Activated naive CD4-positive, alpha-beta T cell treated with Interleukin-2 at 50 U/mL for 16 hours (primary cell): ENCODE measurements at regions not wholly inside any gene's neighbourhood (a gene's known extent, or its start where the extent isn't known, plus 50 kb on each side); places are given as distances from the start of the nearest gene placed in this dataset.

Source experiments
- DNase-seq: peaks from one replicate; pipeline ENCODE4 v3.0.0-alpha.2; 2020

DNA sequence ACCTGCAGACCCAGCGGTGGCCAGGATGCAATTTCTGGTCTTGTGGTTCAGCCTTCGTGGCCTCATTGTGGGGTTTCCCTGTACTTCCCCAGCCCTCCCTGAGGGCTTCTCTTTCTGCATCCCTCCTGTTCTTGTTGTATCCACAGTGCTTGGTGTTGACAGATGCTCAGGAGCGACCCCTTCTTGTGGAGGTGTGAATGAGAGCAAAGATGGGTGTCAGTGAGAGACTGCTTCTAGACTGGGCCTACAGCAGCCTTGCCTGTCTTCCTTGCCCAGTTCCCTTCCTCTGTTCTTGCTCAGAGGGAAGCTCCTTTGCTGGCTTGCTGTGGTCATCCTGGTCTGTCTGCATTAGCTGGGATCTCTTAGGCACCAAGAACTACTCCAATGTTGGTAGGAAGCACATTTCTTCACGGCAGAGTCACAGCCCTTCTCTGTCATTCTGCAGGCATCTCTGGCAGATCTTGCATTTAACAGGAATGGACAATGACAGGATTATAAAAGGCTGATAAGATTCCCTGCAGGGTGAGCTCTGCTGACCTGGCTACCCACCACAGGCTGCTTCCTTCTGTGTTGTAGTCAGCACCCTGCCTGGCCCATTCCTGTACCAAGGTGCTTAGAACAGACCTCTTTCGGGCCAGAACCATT, 317.8 kb upstream of the C2CD4B start:
- DNase-seq: no peak

DNA sequence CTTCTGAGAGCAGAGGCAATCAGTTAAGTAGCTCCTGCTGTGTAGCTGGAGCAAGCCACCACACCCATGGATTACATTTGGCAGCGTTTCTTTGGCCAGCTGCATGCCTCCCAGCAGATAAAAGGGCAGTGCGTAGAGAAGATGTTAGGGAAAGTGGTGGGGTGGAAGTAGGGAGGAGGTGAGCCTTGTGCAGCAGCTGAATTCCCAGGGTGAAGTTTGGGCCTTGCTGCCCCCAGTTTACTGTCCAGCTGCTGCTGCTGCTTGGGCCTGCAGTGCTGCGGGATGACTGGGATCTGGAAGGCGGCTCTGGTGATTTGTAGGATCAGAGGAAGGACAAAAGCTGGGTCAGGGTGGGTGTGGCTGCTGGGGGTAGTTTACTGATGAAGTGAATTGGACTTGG, 318.7 kb upstream of the C2CD4B start:
- no peak for DNase-seq

DNA sequence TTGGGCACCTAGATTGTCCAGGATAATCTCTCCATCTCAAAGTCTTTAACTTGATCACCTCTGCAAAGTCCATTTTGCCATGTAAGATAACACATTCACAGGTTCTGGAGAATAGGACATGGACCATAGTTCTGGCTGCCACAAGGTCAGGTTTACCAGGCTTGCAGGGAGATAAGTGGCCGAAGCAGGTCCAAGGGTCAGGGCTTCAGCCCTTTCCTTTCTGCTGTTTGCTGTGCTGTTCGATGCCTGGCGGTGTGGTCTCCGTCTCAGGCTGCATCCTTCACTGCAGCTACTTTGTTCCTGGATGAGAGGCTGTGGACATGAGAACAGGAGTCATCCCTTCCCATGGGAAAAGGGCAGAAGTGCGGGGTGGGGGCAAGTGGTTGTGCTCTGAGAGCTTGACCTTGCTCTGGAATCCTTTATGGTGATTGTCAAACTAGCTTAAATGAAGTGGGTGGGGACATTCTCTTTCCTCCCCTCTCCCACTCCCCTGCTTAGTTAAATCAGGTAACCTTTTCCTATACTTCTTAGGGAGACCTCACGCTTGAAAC, 320.2 kb upstream of the C2CD4B start:
- DNase-seq: no peak

DNA sequence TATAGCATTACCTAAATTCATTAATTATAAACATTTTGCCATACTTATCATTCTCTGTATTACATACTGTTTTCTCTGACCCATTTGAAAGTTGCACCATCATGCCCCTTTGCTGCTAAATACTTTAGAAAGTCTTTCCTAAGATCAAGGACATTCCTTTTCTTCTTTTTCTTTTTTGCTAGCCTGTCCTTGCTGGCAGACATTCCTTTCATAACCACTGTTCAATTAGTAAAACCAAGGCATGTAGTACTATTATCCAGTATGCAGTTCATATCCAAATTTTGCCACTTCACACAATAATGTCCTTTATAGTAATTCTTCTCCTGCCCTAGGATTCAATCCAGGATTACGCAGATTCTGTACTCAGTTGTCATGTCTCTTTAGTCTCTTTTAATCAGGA, 321.0 kb upstream of the C2CD4B start:
- no peak for DNase-seq

DNA sequence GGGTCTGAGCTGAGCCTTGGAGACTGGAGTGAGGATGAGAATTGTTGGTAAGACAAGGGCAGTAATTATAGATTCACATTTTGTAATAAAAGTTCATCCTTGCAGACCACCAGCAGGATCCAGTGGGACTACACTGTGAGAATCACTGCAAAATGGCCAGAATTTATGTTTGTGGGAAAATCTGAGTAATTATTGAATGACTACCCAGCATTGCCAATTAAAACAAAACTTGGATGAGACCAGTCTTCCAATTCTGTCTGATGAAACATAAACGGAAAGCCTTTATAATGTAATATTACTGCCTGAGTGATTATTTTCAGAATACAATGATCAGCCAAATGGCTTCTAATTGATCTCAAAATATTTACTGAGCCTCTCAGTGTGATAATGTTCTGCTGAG, 323.3 kb upstream of the C2CD4B start:
- DNase-seq: no peak

DNA sequence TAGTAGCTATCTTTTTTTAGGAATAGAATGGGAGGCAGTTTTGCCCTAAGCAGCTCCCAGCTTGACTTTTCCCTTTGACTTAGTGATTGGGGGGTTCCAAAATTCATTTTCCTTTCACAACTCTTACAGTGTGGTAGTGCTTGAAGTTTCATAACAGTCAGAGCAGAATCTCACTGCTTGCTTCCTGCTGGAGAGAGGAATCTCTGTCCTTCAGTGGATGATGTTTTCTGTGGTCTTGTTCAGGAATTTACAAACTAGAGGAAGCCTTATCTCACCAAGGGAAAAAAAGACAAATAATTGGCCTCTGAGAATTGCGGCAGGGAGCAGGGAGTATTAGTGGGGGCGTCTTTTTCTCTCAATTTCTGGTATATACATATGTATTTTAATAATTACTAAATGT, 326.6 kb upstream of the C2CD4B start:
- no peak for DNase-seq

DNA sequence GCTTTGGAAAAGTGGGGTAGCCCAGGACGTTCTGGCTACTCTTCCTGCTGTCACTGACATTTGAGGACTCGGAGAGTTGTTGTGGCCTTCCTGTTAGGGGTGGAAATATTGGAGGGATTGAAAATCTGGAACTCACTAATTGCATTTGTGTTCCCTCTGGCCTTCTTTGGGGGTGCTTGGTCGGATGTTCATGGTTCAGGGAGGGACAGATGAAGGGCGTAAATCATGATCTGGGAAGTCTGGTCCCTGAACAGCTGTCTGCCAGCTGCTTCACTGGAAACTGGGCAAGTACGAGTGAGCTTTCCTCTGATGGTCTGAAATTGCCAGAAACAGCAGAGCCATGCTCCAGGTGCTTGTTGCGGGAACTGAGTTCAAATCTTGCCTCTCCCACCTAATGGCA, 327.8 kb upstream of the C2CD4B start:
- DNase-seq: no peak

DNA sequence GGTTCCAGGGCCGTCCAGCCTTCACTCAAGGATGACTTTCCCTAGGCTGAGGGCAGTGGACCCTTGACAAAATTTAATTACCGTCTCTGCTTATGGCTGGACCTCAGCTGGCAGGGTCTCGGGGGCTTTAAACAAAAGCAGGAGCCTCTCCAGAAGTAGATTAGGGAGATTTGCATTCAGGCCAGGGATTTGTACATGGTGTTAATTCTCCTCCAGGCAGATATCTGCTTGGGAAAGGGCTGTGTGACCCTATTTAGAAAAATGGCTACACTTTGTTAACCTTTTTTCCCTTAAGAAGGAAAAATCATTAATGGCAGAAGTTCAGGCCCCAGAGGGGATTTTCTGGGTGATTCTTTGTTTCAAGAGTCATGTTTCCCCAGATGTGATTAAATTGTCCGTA, 329.1 kb upstream of the C2CD4B start:
- DNase-seq: no peak

DNA sequence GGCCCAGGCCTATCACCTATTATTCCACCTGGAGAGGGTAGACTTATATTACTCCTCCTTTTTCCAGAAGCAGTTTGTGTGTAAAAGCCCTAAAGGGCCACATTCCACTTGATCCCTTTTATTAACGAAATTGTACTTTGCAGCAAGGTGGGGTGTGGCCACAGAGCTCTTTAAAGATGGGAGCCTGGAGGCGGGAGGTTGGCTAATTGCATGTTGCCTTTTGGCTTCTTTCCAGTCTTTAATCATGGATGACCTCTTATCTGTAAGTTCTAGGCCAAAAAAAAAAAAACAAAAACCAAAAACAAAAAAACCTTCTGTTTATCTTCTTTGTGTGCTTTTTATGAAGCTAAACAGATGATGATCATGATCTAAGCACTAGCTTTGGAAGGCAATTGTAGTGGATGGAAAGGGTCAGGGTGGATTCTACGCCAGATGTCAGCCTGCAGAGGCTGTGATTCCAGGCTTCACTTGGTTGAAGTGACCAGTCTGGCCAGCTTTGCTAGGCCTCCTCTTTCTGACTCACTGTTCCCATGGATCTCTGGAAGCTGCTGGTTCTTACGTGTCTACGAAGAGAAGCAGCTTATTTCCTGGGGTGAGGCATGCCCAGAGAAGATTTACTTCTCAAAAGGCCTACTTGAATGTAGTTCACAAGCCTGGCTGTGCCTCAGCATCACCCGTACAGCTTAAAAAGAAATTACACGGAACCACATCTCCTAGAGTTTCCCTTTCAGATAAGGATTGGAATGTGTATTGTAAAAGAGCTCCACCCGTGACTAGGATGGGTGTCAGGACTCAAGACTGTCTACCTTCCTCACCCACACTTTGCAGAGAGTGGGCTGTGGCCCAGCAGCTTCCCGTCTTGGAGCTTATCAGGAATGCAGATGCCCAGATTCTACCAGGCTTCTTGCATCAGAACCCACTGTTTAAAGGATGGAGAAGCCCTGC, 330.9 kb upstream of the C2CD4B start:
- DNase-seq: no peak

DNA sequence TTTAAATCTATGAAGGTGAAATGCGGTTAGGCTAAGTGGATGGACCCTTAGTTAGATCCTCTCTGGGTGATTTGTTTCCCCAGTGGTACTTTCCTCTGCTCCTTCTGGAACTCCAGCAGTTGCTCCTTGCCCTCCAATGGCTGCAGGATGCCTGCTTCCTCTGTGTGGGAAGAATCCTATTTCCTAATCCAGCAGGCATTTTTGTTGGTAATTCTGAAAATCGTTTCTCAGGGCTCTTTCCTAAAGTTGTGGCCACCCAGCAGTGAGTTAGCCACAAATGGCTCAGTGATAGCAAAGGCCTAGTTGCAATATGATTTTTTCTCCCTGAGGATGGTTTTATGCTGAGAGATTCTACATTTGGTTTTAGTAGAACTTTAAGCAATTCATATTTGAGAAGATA, 332.3 kb upstream of the C2CD4B start:
- no peak for DNase-seq

DNA sequence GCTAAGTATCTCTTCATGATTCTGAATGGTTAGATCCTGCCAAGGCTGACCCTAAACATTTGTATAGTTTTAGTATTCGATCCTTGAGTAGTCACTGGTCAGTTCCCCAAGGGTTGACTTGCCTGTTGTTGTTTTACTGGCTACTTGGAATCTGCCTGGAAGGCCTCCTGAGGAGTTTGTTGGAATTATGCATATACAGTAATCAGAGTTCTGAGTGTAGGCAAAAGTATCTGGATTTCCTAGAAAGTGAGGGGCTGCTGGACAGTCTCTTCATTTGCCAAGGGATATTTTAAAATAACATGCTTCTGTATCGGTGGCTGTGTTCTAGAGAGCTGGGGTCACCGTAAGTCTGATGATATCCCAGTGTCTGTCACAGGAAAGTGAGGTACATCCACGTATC, 333.2 kb upstream of the C2CD4B start:
- DNase-seq: no peak

DNA sequence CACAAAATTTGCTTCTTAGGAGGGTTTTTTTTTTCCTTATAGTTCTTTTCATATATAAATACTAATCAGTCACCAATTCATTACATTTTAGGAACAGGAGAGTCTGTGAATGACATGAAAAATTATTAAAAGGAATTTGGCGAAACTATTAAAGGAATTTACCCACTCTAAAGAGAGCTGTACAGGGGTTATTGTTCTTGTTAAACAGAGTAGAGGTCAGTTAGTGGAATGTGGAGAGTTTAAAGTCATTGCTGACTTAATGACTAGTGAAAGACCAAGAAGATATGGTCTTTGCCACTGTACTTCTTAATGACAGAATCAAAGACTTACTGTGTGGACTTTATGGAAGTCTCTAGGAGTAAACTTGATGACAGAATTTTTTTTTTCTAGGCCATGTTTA, 333.6 kb upstream of the C2CD4B start:
- DNase-seq: no peak

DNA sequence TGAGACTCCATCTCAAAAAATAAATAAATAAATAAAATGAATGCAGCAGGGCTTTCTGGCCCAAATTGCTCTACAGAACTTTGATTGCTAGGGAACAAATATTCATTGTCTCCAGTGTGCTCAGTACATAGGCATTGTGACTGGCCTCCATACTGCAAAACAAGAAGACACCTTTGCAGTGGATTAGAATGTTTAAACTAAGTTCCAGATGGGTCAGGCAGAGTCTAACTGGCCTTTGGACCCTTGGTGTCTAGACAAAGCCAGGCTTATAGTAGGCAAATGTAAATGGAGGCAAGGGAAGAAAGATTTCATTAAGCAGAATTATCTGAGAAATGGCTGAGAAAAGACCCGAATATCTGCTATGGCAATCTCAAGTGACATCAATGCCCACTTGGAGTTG, 335.2 kb upstream of the C2CD4B start:
- no peak for DNase-seq

DNA sequence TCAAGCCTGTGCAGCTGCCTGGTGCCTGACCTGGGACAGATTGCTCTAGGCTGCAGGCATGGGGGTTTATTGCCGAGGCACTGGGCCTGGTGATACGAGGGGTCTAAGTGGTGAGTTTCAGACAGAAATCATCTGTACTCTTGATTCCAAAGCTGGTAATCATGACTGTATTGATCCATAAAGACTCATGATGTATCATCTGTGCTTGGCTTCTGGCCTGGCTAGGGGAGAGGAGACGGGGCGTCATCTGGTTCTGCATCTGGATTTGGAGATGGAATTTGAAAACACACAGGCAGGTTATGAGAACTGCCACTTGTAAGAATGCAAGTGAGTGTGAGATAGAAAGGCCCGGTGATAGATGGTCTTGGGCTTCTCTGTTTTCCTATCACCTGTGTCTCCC, 337.4 kb upstream of the C2CD4B start:
- no peak for DNase-seq

DNA sequence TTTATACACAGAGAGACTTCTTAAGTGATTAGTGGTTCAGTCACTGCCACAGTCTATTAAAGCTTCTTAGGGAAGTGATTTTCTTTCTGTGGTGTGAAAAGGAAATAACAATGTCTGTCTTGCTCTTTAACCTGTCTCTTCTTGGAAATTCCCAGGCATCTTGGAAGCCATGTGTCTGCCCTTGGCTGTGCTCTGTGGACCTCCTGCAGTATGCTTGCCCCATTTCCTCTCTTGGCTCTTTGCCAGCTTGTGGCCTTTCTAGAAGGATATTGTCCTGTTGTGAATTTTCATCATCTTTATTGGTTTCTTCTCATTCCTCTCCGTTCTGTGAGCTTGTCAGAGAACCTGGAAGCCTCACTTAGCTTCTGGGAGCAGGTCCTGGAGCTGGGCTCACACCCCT, 338.4 kb upstream of the C2CD4B start:
- DNase-seq: no peak

DNA sequence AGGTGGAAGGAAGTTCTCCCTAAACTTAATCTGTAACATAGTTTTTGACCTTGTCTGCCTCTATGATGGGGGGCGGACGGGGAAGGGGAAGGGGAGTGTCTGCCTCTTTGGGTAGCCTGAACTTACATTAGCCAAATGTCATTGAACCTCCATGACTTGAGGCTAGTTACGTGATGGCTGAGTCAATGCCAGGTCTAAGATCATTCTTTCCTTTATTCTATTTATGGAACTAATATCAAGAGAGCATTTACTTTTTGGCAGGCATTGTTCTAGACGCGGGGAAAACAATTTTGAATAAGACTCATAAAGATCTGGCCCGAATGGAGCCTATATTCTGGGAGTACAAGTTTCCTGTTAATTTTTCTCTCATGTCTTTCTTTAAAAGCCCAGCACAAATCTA, 340.7 kb upstream of the C2CD4B start:
- DNase-seq: no peak

DNA sequence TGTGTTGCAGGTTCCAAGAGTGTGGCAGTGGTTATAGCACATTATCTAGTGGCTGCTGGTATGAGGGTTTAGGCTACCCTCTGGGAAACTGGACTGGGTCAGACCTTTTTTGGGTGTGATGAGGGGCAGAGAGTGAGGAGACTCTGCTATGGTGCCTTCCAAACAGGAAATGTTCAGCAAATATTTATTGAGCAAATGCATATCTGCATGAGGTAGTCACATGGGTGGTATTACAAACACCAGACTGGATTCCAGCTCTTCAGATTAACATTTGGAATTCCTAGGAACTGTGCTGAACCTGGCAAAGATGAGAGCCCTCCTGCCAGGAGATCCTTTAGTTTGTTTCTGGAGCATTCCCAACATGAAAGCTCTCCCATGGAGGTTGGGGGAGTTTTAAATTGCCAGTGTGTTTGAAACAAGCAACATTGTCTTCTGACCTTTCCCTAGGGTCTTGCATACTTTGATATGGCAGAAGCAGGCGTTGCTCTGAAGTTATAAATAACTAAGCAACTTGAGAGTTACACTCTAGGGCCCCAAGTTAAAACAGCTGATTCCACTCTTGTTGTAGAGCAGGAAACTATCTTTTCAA, 341.2 kb upstream of the C2CD4B start:
- DNase-seq: no peak

DNA sequence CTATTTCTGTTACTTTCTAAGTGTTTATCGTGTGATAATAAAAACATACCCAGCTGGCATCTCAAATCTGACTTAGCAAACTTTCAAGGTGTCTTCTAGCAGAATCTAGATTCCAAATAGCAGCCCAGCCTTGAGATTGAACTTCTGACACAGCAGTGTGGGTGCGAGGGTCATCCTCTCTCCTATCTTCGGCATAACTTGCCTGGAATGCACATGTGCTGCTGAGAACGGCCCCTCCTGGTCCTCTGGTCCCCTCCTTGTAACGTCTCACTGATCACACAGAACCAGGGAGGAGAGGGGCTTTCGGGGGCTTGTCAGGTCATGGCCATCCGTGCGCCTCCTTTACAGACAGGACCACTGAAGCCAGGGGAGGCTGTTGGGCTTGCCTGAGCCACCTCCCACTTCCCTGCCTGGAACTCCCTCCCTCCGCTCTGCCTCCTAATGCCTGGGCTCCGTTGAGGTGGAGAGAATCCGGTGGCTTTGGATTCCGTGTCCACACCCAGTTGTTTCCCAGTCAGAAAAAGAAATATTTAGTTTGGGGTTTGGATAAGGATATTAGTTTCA, 344.4 kb upstream of the C2CD4B start:
- DNase-seq: no peak

DNA sequence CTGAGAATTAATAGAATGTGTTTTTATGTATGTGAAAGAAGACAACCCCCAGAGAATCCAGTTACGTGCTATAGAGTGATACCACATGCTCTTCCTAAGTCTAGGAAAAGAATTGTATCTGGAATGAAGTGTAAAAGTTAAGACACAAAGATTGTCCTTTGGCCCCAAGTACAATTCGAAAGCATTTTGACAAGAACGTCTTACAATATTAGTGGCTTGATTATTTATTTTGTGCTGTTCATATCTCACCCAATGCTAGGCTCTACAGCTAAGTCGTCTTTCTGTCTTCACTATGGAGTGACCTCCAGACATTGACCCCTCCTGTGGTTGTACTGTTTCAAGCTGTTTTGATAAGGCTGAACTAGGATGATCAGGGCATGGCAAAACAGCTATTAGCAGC, 345.7 kb upstream of the C2CD4B start:
- no peak for DNase-seq

DNA sequence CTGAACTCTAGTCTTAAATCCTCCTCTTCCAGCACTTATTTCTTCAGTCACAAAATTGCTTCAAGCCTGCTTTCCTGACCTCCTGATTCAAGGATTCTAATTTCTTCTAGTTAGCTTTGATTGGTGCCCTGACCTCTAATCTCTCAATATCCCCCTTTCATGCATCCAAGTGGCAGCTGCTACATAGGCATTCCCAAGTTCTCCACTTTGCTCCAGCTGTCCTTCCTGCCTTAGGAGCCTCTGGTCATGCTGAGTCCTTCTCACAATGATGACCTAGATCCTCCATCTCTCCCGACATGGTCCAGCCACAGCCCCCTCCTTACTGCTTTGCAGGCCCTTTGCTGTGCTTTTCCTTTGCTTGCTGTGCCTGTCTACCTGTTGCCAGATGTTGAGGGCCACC, 347.8 kb upstream of the C2CD4B start:
- no peak for DNase-seq

DNA sequence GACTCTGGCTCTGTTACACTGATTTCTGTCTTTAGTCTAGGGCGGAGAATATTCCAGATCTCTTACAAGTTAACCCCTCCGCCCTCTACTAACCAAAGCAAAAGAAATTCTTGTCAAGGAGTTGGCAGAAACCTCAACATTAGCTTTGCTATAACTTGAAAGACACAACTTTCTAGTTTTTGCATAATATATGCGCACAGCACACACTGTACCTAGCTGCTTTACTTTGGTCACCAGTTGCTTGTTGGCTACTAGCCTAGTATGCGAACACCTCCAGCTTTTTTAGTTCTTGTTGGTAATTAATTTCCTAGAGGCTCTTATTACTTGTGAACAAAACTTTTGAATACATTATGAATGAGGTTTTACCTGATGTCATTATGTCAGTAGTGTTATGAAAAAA, 348.8 kb upstream of the C2CD4B start:
- DNase-seq: no peak

DNA sequence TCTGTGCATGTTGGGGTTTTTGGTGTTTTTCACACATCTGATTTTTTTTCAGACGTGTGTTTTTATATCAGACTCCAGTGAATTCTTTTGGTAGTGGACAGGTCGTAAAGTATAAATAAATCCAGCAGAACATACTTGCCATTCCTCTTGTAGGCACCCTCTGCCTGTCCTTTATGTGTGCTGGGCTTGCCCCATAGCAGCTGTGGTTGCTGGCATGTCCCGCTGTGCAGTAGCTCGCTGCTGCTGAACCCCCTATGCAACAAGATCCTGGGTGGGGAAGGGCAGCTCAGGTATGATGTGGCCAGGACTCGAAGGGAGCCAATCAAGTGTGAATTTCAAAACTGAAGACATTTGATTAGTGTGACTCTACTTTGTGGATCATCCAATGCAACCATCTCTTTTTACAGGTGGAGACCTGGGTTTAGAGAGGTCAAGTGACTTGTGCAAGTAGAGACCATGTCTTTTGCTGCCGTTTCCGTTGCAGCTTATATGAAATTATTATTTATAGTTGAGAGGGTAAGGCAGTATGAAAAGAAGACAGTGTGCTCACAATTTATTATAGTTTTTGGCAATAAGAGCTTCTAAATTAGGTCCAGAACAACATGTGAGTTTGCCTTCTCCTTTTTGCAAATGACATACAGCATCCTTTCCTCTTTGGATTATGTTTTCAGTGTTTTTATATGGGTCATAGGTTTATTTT, 350.8 kb upstream of the C2CD4B start:
- no peak for DNase-seq

DNA sequence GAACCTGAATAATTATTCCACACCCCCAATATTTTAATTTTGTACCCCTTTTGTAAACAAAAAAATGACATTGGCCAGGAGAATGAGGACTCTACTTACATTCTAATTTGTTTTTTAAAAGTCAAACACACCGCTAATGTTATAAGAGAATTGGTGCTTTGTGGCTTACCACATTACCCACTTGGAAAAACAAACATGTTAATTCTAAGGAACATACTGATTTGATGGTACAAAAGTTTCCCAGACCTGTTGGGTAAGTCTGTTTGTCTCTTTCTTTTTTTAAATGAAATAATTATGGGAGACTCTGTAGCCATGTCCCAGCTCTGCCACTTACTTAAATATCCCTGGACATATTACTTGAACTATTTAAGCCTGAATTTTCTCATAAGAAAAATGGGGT, 352.5 kb upstream of the C2CD4B start:
- DNase-seq: no peak
